ENCODE measurements at regions not wholly inside any gene's neighbourhood (a gene's known extent, or its start where the extent isn't known, plus 50 kb on each side); places are given as distances from the start of the nearest gene placed in this dataset.

DNA sequence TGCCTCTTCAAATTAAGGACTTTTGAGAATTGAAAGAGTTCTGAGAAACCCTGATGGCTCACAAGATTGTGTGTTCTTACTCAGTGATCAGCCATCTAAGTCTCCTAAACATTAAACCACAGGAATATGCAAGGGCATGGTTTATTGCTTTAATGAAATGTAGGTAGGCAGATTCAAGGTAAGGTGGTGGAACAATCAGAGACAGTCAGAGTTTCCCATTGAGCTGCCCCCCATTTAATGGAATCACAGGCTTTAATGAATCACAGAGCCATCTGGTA is 107.8 kb upstream of the LRATD1 start:
- H3K4me3 ChIP-seq (ENCODE audit: low read length), result no peak overlapping the region
- H3K9me3 ChIP-seq (replicated peaks; ENCODE audit: insufficient read depth, low read length), result no peaks in the 10 kb centered on the region

DNA sequence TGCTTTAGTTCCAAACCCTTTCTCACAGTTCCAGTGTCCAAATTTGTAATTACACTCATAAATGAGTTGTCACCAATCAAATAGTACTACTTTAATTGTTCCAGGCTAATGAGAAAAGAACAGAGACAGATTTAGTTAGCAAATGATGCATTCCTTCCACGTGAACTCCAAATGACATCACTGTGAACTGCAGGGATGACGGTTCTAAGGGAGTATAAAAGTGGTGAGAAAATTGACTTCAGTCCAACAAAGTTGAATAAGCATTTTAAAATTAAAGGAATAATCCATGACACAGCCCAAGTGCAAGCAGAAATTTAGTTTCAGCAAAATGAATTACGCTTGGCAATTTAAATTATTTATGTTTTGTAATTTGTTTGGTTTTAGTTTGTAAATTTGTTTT is 102.0 kb upstream of the LRATD1 start:
- no peaks in the 10 kb centered on the region for H3K36me3 ChIP-seq (replicated peaks; ENCODE audit: insufficient read depth, low read length)
- TF ChIP-seq EZH2 (optimal IDR thresholded peaks at IDR 0.05; ENCODE audit: low read depth, low read length) (no peak), EZH2phosphoT487 (IDR thresholded peaks at IDR 0.05; ENCODE audit: low read length) (no peak)
- TF ChIP-seq, protein P1, sequence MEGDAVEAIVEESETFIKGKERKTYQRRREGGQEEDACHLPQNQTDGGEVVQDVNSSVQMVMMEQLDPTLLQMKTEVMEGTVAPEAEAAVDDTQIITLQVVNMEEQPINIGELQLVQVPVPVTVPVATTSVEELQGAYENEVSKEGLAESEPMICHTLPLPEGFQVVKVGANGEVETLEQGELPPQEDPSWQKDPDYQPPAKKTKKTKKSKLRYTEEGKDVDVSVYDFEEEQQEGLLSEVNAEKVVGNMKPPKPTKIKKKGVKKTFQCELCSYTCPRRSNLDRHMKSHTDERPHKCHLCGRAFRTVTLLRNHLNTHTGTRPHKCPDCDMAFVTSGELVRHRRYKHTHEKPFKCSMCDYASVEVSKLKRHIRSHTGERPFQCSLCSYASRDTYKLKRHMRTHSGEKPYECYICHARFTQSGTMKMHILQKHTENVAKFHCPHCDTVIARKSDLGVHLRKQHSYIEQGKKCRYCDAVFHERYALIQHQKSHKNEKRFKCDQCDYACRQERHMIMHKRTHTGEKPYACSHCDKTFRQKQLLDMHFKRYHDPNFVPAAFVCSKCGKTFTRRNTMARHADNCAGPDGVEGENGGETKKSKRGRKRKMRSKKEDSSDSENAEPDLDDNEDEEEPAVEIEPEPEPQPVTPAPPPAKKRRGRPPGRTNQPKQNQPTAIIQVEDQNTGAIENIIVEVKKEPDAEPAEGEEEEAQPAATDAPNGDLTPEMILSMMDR (IDR thresholded peaks at IDR 0.05; ENCODE audit: low read length), result no peak
- no peaks in the 10 kb centered on the region for H3K9me2 ChIP-seq (replicated peaks; ENCODE audit: insufficient read depth, low read length)
- no peaks in the 10 kb centered on the region for H3K4me1 ChIP-seq (ENCODE audit: low read length)
- H3K27me3 ChIP-seq (replicated peaks; ENCODE audit: insufficient read depth, low read length), result no peaks in the 10 kb centered on the region
- no peak overlapping the region for H3K9ac ChIP-seq (ENCODE audit: low read length)
- H3F3A ChIP-seq (ENCODE audit: insufficient read depth, low read length), result no peaks in the 10 kb centered on the region
- H3K4me3 ChIP-seq (ENCODE audit: low read length), result no peak overlapping the region
- no peak overlapping the region for H3K27ac ChIP-seq (ENCODE audit: low read length)
- H2AFZ ChIP-seq (ENCODE audit: low read length), result no peak overlapping the region
- H3K4me2 ChIP-seq (ENCODE audit: low read depth, low read length), result no peak overlapping the region
- DNase-seq, result no peak
- no peaks in the 10 kb centered on the region for H3K79me2 ChIP-seq (ENCODE audit: low read length)
- no peaks in the 10 kb centered on the region for H3K9me3 ChIP-seq (replicated peaks; ENCODE audit: insufficient read depth, low read length)
- H4K20me1 ChIP-seq (ENCODE audit: insufficient read depth, low read length), result no peaks in the 10 kb centered on the region

More for the DNA sequence above, 107.8 kb upstream of the LRATD1 start:
- TF ChIP-seq EZH2 (optimal IDR thresholded peaks at IDR 0.05; ENCODE audit: low read depth, low read length), result no peak
- TF ChIP-seq, protein P1 (IDR thresholded peaks at IDR 0.05; ENCODE audit: low read length), result no peak
- no peak for TF ChIP-seq EZH2phosphoT487 (IDR thresholded peaks at IDR 0.05; ENCODE audit: low read length)
- H3K36me3 ChIP-seq (replicated peaks; ENCODE audit: insufficient read depth, low read length), result no peaks in the 10 kb centered on the region
- no peak overlapping the region for H2AFZ ChIP-seq (ENCODE audit: low read length)
- H3F3A ChIP-seq (ENCODE audit: insufficient read depth, low read length), result no peaks in the 10 kb centered on the region
- H3K4me1 ChIP-seq (ENCODE audit: low read length), result no peaks in the 10 kb centered on the region
- DNase-seq, result no peak
- no peaks in the 10 kb centered on the region for H3K79me2 ChIP-seq (ENCODE audit: low read length)
- no peak overlapping the region for H3K27ac ChIP-seq (ENCODE audit: low read length)
- H4K20me1 ChIP-seq (ENCODE audit: insufficient read depth, low read length), result no peaks in the 10 kb centered on the region
- H3K9ac ChIP-seq (ENCODE audit: low read length), result no peak overlapping the region
- H3K9me2 ChIP-seq (replicated peaks; ENCODE audit: insufficient read depth, low read length), result no peaks in the 10 kb centered on the region
- no peaks in the 10 kb centered on the region for H3K27me3 ChIP-seq (replicated peaks; ENCODE audit: insufficient read depth, low read length)
- no peak overlapping the region for H3K4me2 ChIP-seq (ENCODE audit: low read depth, low read length)

DNA sequence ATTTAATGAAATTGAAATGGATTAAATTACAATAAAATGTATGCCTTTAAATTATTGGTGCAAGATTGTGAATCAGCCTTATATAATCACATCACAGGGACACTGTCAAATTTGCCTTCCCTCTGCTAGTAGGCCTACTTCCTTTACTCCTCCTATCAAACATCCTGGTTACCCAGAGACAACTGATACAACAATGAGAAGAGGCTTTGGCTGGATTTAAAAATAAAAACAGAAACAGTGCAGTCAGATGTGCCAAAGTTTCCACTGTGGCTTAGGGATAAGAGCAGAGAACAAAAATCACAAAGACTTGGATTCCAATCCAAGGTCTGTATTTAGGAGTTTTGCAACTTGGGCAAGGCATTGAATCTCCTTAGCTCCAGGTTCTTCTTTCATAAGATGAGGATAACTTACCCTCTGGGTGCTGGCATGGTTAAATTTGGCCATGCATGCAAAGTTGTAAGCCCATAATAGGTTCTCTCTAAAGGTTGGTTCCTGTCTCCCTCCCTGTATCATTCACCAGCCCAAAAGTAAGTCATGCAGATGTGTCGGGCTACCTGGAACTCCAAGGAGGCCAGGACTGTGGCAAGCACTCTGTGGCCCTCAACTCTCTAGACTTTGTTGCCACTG is 99.3 kb upstream of the LRATD1 start:
- Histone ChIP-seq H2AFZ (ENCODE audit: low read length) (no peak overlapping the region), H4K20me1 (ENCODE audit: insufficient read depth, low read length) (no peaks in the 10 kb centered on the region), H3K4me3 (ENCODE audit: low read length) (no peak overlapping the region), H3F3A (ENCODE audit: insufficient read depth, low read length) (no peaks in the 10 kb centered on the region), H3K4me2 (ENCODE audit: low read depth, low read length) (no peak overlapping the region), H3K9me3 (replicated peaks; ENCODE audit: insufficient read depth, low read length) (no peaks in the 10 kb centered on the region), H3K27me3 (replicated peaks; ENCODE audit: insufficient read depth, low read length) (no peaks in the 10 kb centered on the region), H3K36me3 (replicated peaks; ENCODE audit: insufficient read depth, low read length) (no peaks in the 10 kb centered on the region), H3K4me1 (ENCODE audit: low read length) (no peaks in the 10 kb centered on the region), H3K9ac (ENCODE audit: low read length) (no peak overlapping the region), H3K27ac (ENCODE audit: low read length) (no peak overlapping the region), H3K79me2 (ENCODE audit: low read length) (no peaks in the 10 kb centered on the region), H3K9me2 (replicated peaks; ENCODE audit: insufficient read depth, low read length) (no peaks in the 10 kb centered on the region)
- DNase-seq, result no peak
- TF ChIP-seq, protein P1 (IDR thresholded peaks at IDR 0.05; ENCODE audit: low read length), result no peak
- no peak for TF ChIP-seq EZH2phosphoT487 (IDR thresholded peaks at IDR 0.05; ENCODE audit: low read length)
- TF ChIP-seq EZH2 (optimal IDR thresholded peaks at IDR 0.05; ENCODE audit: low read depth, low read length), result no peak
